Fibroblast of pulmonary artery (primary cell): ENCODE measurements at regions not wholly inside any gene's neighbourhood (a gene's known extent, or its start where the extent isn't known, plus 50 kb on each side); places are given as distances from the start of the nearest gene placed in this dataset.
"Not testable (repeated sequence)": the region's sequence is repeated elsewhere in the genome, so short reads cannot be mapped to it uniquely, and the experiment has no call there.

Experiments used
- DNase-seq: peaks from one replicate; pipeline ENCODE4 v3.0.0-alpha.2; 2010; ENCODE audit warnings: low read depth
- H3K4me3 ChIP-seq: replicated peaks from 2 replicates; pipeline ENCODE4 v1.5.1; 2011; ENCODE audit warnings: low read depth, mild to moderate bottlenecking, control low read depth, low read length, moderate library complexity
- CTCF ChIP-seq: IDR thresholded peaks from 2 replicates; pipeline ENCODE4 v1.5.1; 2011; ENCODE audit warnings: mild to moderate bottlenecking, control low read depth, low read length, inconsistent platforms; ENCODE audit errors: missing control alignments

- TF ChIP-seq CTCF = no peak
- no peak for DNase-seq
- no peak overlapping the region for H3K4me3 ChIP-seq
Observed at GRCh38 chr14:37729218-37729617, 133.8 kb downstream of the TTC6 start.

GRCh38 chr14:37731094-37731493 lies 135.7 kb downstream of the TTC6 start:
- no peak overlapping the region for H3K4me3 ChIP-seq
- no peak for TF ChIP-seq CTCF
- DNase-seq = no peak

GRCh38 chr14:37745657-37746056 lies 150.2 kb downstream of the TTC6 start:
- no peak for DNase-seq
- H3K4me3 ChIP-seq = no peak overlapping the region
- no peak for TF ChIP-seq CTCF

GRCh38 chr14:37746140-37746832 lies 150.9 kb downstream of the TTC6 start:
- TF ChIP-seq CTCF = no peak
- no peak overlapping the region for H3K4me3 ChIP-seq
- no peak for DNase-seq

- no peak for TF ChIP-seq CTCF
- DNase-seq = peak; percentile 1
- no peak overlapping the region for H3K4me3 ChIP-seq
Observed at GRCh38 chr14:37753459-37753858, 158.0 kb downstream of the TTC6 start.

GRCh38 chr14:37760275-37760674 lies 164.8 kb downstream of the TTC6 start:
- DNase-seq, H3K4me3 ChIP-seq: not testable (repeated sequence)

- no peak for TF ChIP-seq CTCF
- no peak for DNase-seq
Observed at GRCh38 chr14:37763266-37763665, 167.8 kb downstream of the TTC6 start.

GRCh38 chr14:37772283-37772682 lies 176.9 kb downstream of the TTC6 start:
- not testable (repeated sequence) for H3K4me3 ChIP-seq, DNase-seq

More at GRCh38 chr14:37763266-37763665, 167.8 kb downstream of the TTC6 start:
- H3K4me3 ChIP-seq = no peak overlapping the region
